DOHH2 (cell line): ENCODE measurements at regions not wholly inside any gene's neighbourhood (a gene's known extent, or its start where the extent isn't known, plus 50 kb on each side); places are given as distances from the start of the nearest gene placed in this dataset.

Source experiments
- EZH2phosphoT487 ChIP-seq: fragments of 200-600 bp; sonication (generic); IDR thresholded peaks from 2 replicates; pipeline ENCODE4 v1.6.1; 2017; ENCODE audit warnings: borderline replicate concordance, mild to moderate bottlenecking, antibody characterized with exemption, low read length, moderate library complexity, mixed read lengths
- TF ChIP-seq, protein P1 (sequence below): fragments of 200-600 bp; sonication (generic); IDR thresholded peaks from one replicate; pipeline ENCODE4 v1.5.1; 2014; ENCODE audit warnings: antibody characterized with exemption, mild to moderate bottlenecking, low read depth, low read length; ENCODE audit not compliant: poor library complexity, severe bottlenecking

DNA sequence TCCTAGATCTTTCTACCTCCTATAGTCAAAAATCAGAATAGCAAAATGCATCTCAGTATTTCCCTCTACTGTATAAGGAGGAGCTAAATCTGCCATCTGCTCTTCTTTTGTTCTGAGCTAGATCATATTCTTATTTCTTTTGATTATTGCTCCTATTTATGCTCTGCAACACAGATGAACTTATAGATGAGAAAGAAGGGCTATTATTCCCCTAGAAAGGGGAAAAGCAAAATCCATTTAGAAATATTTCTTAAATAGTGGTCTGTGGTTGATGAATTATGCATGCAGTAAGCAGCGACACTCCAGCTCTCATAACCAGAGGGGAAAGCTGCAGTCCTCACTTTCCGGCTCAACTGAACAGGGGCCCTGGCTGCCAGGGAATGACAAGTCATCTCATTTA lies 207.3 kb upstream of the SORCS1 start:
- TF ChIP-seq, protein P1, sequence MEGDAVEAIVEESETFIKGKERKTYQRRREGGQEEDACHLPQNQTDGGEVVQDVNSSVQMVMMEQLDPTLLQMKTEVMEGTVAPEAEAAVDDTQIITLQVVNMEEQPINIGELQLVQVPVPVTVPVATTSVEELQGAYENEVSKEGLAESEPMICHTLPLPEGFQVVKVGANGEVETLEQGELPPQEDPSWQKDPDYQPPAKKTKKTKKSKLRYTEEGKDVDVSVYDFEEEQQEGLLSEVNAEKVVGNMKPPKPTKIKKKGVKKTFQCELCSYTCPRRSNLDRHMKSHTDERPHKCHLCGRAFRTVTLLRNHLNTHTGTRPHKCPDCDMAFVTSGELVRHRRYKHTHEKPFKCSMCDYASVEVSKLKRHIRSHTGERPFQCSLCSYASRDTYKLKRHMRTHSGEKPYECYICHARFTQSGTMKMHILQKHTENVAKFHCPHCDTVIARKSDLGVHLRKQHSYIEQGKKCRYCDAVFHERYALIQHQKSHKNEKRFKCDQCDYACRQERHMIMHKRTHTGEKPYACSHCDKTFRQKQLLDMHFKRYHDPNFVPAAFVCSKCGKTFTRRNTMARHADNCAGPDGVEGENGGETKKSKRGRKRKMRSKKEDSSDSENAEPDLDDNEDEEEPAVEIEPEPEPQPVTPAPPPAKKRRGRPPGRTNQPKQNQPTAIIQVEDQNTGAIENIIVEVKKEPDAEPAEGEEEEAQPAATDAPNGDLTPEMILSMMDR, result no peak
- TF ChIP-seq EZH2phosphoT487, result no peak
